ENCODE measurements at regions not wholly inside any gene's neighbourhood (a gene's known extent, or its start where the extent isn't known, plus 50 kb on each side); places are given as distances from the start of the nearest gene placed in this dataset.
"Not testable (repeated sequence)": the region's sequence is repeated elsewhere in the genome, so short reads cannot be mapped to it uniquely, and the experiment has no call there.

DNA sequence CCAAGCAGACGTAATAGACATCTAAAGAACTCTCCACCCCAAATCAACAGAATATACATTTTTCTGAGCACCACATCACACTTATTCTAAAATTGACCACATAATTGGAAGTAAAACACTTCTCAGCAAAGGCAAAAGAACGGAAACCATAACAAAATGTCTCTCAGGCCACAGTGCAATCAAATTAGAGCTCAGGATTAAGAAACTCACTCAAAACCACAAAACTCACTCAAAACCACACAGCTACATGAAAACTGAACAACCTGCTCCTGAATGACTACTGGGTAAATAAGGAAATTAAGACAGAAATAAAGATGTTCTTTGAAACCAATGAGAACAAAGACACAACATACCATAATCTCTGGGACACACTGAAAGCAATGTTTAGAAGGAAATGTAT lies 1879.4 kb upstream of the CELF4 start:
- TF ChIP-seq, protein P1, sequence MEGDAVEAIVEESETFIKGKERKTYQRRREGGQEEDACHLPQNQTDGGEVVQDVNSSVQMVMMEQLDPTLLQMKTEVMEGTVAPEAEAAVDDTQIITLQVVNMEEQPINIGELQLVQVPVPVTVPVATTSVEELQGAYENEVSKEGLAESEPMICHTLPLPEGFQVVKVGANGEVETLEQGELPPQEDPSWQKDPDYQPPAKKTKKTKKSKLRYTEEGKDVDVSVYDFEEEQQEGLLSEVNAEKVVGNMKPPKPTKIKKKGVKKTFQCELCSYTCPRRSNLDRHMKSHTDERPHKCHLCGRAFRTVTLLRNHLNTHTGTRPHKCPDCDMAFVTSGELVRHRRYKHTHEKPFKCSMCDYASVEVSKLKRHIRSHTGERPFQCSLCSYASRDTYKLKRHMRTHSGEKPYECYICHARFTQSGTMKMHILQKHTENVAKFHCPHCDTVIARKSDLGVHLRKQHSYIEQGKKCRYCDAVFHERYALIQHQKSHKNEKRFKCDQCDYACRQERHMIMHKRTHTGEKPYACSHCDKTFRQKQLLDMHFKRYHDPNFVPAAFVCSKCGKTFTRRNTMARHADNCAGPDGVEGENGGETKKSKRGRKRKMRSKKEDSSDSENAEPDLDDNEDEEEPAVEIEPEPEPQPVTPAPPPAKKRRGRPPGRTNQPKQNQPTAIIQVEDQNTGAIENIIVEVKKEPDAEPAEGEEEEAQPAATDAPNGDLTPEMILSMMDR (conservative IDR thresholded peaks at IDR 0.05; ENCODE audit: low read length), result not testable (repeated sequence)
- not testable (repeated sequence) for TF ChIP-seq EZH2phosphoT487 (IDR thresholded peaks at IDR 0.05; ENCODE audit: borderline replicate concordance, low read depth, low read length)
